ENCODE measurements at regions not wholly inside any gene's neighbourhood (a gene's known extent, or its start where the extent isn't known, plus 50 kb on each side); places are given as distances from the start of the nearest gene placed in this dataset.
A peak's percentile ranks its signal among the peaks of the same experiment; 100 is the strongest.

DNA sequence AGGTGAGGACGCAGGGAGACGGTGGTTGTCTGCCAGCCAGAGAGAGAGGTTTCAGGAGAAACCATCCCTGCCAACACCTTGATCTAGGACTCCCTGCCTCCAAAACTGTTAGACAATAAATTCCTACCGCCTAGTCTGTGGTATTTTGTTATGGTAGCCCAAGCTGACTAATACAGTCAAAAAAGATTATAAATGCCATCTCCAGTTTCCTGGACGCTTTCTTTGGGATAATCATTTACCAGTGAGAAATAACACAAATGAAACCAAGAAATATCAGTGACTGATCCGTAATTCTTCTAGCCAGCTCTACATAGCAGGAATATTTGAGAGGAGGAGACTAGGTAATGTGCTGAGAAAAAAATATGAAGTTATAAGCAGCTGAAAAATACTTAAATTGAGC, 707.8 kb upstream of the LMCD1 start:
- DNase-seq (ENCODE audit: low read depth): no peak

DNA sequence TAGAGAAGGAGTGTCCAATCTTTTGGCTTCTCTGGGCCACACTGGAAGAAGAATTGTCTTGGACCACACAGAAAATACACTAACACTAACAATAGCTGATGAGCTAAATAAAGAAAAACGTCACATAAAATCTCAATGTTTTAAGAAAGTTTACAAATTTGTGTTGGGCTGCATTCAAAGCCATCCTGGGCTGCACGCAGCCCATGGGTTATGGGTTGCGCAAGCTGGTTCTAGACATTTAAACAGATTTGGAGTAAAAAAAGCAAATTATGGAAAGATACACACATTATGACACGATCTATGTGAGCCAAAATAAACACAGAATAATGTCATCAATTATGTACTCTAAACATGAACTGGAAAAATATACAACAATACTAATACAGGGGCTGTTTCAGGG, 703.3 kb upstream of the LMCD1 start:
- no peak for DNase-seq (ENCODE audit: low read depth)

DNA sequence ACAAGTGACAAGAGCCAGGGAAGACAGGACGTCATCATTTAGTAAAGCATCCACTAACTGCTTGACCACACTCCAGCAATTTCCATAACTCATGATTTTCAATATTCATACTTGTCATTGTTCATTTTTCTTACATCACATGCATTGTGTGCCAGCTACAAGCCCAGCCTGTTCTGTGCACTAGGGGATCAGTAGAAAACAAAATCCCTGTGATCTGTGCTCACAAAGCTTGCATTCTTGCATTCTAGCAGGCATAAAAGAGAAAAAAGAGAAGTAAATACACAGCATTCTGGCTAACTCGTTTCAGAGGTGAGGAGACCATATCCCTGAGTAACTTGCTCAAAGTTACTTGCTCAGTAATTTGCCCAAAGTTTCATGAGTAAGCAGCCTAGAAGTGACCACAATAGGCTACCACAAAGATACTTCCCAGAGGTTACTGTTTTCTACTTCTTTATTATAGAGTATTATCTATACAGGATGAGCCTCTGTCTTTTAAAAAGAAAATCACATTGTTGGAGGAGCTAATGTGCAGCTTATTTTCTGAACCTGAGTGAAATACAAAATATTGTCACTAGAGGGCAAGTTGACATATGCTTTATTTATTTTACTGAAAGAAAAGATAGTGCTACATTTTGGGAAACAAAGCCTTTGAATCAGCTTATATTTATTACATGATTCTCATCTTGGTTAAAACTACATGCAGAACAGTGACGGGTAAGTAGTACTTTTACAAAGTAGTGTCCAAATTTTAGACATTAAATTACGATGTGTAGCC, 701.4 kb upstream of the LMCD1 start:
- DNase-seq (ENCODE audit: low read depth): peak; percentile 11

DNA sequence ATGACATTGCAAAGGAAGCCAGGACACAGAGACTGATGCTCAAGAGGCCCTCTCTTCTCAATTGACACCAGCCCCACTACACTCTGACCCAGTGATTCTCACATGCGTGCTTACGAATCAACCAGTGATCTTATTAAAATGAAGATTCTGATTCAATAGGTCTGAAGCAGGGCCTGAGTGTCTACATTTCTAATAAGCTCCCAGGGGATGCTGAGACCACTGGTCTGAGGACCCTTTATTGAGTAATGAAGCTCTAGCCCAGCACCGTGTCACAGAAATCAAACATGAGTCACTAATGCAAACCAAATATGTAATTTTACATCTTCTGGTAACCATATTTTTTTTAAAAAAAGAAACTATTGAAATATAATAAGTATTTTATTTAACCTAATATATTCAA, 689.1 kb upstream of the LMCD1 start:
- no peak for DNase-seq (ENCODE audit: low read depth)

- DNase-seq (ENCODE audit: low read depth): no peak
Measured at GRCh38 chr3:7813365-7813764, 688.3 kb upstream of the LMCD1 start.

GRCh38 chr3:7817239-7817638, 684.4 kb upstream of the LMCD1 start:
- DNase-seq (ENCODE audit: low read depth): no peak

- no peak for DNase-seq (ENCODE audit: low read depth)
Measured at GRCh38 chr3:7820969-7821368, 680.7 kb upstream of the LMCD1 start.

GRCh38 chr3:7821858-7822257, 679.8 kb upstream of the LMCD1 start:
- no peak for DNase-seq (ENCODE audit: low read depth)

- no peak for DNase-seq (ENCODE audit: low read depth)
Measured at GRCh38 chr3:7841451-7841850, 660.2 kb upstream of the LMCD1 start.

DNA sequence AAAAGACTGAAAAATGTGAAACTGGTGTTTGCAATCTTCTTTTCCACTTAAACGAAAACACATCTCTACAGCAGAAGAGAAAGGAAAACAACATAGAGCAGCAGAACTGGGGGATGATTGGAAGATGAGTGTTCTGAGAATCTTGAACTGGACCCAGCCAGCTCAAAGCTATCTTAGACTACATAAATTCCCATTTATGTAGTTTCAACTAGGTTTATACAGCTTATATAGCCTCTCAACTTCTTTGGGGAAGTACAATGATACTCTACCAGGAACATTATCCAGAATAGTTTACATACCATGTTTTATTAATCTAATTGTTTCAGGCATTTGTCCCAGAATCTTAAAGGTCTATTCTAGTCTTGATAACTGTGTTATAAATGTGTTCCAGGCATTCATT, 658.2 kb upstream of the LMCD1 start:
- no peak for DNase-seq (ENCODE audit: low read depth)

- no peak for DNase-seq (ENCODE audit: low read depth)
Measured at GRCh38 chr3:7847021-7847420, 654.6 kb upstream of the LMCD1 start.

- DNase-seq (ENCODE audit: low read depth): no peak
Measured at GRCh38 chr3:7847521-7847920, 654.1 kb upstream of the LMCD1 start.

DNA sequence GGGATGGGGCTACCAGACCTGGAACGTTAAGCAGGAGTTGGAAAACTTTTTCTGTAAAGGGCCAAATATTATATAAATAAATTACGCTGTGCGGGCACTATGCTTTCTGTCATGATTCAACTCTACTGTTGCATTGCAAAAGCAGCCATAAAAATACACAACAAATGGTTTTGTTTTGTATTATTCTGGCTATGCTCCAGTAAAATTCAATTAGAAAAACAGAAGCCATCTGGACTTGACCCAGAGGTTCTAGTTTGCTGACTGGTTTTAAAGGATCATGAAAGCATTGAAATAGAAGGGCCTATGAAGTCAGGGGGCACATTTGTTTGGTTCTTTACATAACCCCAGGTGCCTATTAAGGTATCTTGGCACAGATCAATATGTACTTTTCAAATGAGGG, 647.4 kb upstream of the LMCD1 start:
- DNase-seq (ENCODE audit: low read depth): no peak

DNA sequence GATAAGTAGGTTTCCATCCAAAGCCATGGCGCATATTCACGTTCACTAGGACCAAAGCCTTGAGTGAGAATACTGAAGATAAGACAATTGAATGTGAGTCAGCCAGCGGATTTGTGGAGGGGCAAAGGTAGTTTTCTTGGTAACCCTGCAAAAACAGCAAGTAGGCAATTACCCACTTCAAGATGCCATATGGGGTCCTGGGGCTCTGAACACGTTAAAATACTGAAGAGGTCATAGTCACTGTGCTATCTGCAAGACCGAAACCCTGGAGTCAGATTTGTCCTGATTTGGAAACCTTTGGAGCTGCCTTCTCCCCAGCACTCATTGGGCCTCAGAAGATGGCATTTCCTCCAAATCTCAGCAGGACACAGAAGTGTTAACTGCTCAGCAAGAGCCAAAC, 646.9 kb upstream of the LMCD1 start:
- no peak for DNase-seq (ENCODE audit: low read depth)

- no peak for DNase-seq (ENCODE audit: low read depth)
Measured at GRCh38 chr3:7865611-7866010, 636.0 kb upstream of the LMCD1 start.

DNA sequence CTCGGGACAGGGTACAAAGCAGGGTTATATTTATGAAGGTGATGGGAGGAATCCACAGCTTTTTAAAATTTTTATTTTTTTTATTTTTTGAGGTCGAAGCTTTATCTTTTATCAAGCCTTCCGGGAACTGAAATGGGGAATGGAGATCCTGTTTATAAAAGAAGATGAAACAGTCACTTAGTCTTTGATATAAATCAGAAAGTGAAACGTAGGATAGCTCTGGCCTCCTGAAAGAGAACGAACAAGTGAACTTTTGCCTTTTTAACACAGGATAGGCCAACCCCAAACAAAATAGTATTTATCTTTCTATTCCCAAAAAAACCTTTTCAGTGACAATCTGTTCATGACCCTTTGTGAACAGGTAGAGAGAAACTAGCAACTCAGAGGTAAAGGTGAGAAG, 634.0 kb upstream of the LMCD1 start:
- DNase-seq (ENCODE audit: low read depth): no peak

GRCh38 chr3:7871003-7871560, 630.5 kb upstream of the LMCD1 start:
- no peak for DNase-seq (ENCODE audit: low read depth)

GRCh38 chr3:7874116-7874515, 627.5 kb upstream of the LMCD1 start:
- no peak for DNase-seq (ENCODE audit: low read depth)

- DNase-seq (ENCODE audit: low read depth): no peak
Measured at GRCh38 chr3:7875925-7876324, 625.7 kb upstream of the LMCD1 start.

DNA sequence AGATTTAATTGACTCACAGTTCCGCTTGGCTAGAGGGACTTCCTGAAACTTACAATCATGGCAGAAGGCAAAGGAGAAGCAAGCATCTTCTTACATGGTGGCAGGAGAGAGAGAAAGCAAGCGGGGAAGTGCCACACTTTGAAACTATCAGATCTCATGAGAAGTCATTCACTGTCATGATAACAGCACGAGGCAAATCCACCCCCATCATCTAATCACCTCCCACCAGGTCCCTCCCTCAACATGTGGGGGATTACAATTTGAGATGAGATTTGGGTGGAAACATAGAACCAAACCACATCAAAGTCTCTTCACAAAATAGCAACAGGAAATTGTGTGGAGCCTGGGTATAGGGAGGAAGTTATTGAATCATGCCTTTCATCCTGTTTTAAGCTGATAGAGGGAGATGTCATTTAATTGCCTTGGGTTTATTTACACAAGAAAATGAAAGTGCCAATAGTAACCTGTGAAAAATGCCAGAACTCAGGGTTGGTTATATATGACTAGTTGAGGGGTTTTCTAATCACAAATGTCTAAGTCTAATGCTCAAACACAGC, 624.8 kb upstream of the LMCD1 start:
- no peak for DNase-seq (ENCODE audit: low read depth)

GRCh38 chr3:7877312-7877711, 624.3 kb upstream of the LMCD1 start:
- DNase-seq (ENCODE audit: low read depth): no peak

GRCh38 chr3:7879572-7879971, 622.1 kb upstream of the LMCD1 start:
- no peak for DNase-seq (ENCODE audit: low read depth)

DNA sequence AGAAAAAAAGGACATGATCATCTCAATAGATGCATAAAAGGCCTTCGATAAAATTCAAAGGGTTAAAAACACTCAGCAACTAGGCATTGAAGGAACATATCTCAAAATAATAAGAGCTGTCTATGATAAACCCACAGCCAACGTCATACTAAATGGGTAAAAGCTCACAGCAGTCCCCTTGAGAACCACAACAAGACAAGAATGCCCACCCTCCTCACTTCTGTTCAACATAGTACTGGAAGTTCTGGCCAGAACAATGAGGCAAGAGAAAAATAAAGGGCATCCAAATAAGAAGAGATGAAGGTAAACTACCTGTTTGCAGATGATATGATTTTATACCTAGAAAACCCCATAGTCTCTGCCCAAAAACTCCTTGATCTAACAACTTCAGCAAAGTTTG, 619.7 kb upstream of the LMCD1 start:
- DNase-seq (ENCODE audit: low read depth): no peak

DNA sequence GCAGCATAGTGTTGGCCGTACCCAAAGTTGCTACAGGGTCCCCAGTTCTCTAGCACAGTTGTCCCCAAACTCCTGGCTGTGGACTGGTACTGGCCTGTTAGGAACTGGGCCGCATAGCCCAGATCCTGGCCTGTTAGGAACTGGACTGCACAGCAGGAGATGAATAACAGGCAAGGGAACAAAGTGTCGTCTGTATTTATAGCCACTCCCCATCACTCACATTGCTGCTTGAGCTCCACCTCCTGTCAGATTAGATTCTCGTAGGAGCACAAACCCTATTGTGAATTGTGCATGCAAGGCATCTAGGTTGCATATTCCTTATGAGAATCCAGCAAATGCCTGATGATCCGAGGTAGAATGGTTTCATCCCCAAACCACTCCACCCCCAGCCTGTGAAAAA, 604.0 kb upstream of the LMCD1 start:
- no peak for DNase-seq (ENCODE audit: low read depth)
